A549 (cell line): ENCODE measurements at regions not wholly inside any gene's neighbourhood (a gene's known extent, or its start where the extent isn't known, plus 50 kb on each side); places are given as distances from the start of the nearest gene placed in this dataset.

ENCODE experiments used
- CTCF ChIP-seq: fragments of >200 bp; sonication (Bioruptor Twin); formaldehyde crosslinking; IDR thresholded peaks from 3 replicates; pipeline ENCODE4 v1.5.1; 2016
- POLR2A ChIP-seq: IDR thresholded peaks from 2 replicates; pipeline ENCODE4 v1.6.1; 2012; ENCODE audit warnings: mild to moderate bottlenecking, low read length
- TF ChIP-seq, protein P1 (sequence below): fragments of 450-650 bp; IDR thresholded peaks from 2 replicates; pipeline ENCODE4 v1.6.1; 2014; ENCODE audit warnings: antibody characterized with exemption

DNA sequence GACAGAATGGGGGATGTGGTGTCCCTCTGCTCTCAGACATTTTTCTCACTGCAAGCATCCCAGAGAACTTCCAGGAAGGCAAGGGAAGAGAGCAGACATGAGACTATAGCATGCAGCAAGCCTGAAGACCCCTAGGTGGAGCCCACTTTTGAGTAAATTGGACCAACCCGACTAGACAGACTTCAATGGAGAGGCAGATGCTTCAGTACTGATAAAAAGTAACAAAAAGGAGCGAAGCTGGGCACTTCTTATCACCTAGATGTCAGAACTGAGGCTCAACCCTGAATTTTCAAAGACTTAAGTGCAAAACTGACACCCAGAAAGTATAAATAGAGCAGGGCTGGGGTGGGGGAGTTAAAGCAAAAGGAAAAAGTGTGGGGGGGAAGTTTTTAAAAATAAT lies 130.8 kb downstream of the PMP22 start:
- TF ChIP-seq POLR2A: no peak
- no peak for TF ChIP-seq CTCF
- TF ChIP-seq, protein P1, sequence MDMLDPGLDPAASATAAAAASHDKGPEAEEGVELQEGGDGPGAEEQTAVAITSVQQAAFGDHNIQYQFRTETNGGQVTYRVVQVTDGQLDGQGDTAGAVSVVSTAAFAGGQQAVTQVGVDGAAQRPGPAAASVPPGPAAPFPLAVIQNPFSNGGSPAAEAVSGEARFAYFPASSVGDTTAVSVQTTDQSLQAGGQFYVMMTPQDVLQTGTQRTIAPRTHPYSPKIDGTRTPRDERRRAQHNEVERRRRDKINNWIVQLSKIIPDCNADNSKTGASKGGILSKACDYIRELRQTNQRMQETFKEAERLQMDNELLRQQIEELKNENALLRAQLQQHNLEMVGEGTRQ: no peak
